ENCODE measurements at regions not wholly inside any gene's neighbourhood (a gene's known extent, or its start where the extent isn't known, plus 50 kb on each side); places are given as distances from the start of the nearest gene placed in this dataset.

- no peak for DNase-seq
- peaks cover 0 to 2% of the 10 kb centered on the region in 2 donors for H3K4me1 Mint-ChIP-seq (ENCODE audit: low read depth in 2 of 2)
- no peaks in the 10 kb centered on the region for H3K36me3 Mint-ChIP-seq (ENCODE audit: insufficient read depth)
- H3K27me3 Mint-ChIP-seq = peaks cover 32 to 49% of the 10 kb centered on the region in 2 donors
- H3K4me3 Mint-ChIP-seq = no peak overlapping the region
- no peak overlapping the region for H3K27ac Mint-ChIP-seq
- no peaks in the 10 kb centered on the region for H3K9me3 Mint-ChIP-seq
- no peak for ATAC-seq (replicated peaks)
These were observed 243.9 kb upstream of the UMPS start for GRCh38 chr3:124486324-124486723.

DNA sequence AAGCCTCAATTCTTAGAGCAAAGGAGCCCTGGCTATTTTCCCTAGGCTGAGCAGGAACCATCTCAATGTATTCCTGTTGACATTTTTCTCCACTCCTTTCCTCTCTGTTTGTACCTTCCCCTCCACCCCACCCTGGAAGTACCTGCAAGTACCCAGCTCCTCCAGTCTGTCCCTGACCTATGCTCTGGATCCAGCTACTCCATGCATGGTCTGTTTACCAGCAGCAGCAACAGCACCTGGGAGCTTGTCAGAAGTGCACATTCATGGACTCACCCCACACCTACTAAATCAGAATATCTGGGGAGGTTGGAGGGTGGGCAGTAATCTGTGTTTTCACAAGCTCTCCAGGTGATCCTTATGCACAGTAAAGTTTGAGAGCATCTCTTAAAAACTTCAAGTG lies 240.7 kb upstream of the UMPS start:
- Mint-ChIP-seq H3K27me3 (peaks cover 21 to 57% of the 10 kb centered on the region in 2 donors), H3K4me3 (no peak overlapping the region), H3K36me3 (ENCODE audit: insufficient read depth) (no peaks in the 10 kb centered on the region), H3K9me3 (no peaks in the 10 kb centered on the region), H3K4me1 (ENCODE audit: low read depth in 2 of 2) (peaks cover 0 to 2% of the 10 kb centered on the region in 2 donors), H3K27ac (no peak overlapping the region)
- ATAC-seq (replicated peaks) = no peak
- no peak for DNase-seq

DNA sequence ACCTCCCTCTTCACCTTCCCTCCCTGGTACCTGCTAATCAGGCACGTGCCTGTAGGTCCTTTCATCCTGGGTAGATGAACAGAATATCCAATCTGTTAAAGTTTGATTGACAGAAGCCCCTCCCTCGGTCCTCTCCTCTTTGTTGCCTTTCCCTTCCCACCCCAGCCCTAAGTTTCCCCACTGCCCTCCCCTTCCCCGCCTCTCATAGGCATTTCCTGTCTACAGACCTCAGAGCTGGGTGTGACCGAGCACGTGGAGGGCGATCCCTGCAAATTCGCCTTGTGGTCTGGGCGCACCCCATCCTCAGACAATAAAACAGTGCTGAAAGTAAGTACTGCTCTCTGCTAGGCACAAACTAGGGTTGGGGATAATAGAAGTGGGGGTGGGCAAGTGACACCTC lies 239.2 kb upstream of the UMPS start:
- Mint-ChIP-seq H3K4me1 (ENCODE audit: low read depth in 2 of 2) (peaks cover 0 to 2% of the 10 kb centered on the region in 2 donors), H3K4me3 (no peak overlapping the region), H3K9me3 (no peaks in the 10 kb centered on the region), H3K27me3 (peaks cover 14 to 47% of the 10 kb centered on the region in 2 donors), H3K27ac (no peak overlapping the region), H3K36me3 (ENCODE audit: insufficient read depth) (no peaks in the 10 kb centered on the region)
- DNase-seq (no peak), ATAC-seq (replicated peaks) (no peak)

DNA sequence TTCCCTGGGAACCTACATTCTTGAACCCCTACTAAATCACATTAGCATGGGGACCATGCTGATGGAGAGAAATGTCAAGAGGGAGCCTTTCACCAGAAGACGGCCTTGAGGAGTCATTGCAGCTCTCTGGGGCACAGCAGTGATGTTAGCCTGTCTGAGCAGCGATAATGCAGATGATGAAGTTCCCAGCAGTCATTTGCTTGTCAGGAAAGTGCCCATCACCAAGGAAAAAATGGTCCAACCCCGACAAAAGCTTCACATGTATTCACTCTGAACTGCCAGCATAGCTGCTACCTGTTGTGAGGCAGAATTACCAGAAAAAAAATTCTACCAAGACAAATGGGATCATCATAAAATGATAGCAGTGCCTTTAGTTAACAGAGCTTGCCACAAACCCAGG lies 238.4 kb upstream of the UMPS start:
- DNase-seq = no peak
- H3K36me3 Mint-ChIP-seq (ENCODE audit: insufficient read depth) = no peaks in the 10 kb centered on the region
- H3K4me3 Mint-ChIP-seq = no peak overlapping the region
- no peaks in the 10 kb centered on the region for H3K9me3 Mint-ChIP-seq
- no peak for ATAC-seq (replicated peaks)
- no peak overlapping the region for H3K27ac Mint-ChIP-seq
- peaks cover 14 to 47% of the 10 kb centered on the region in 2 donors for H3K27me3 Mint-ChIP-seq
- peaks cover 0 to 2% of the 10 kb centered on the region in 2 donors for H3K4me1 Mint-ChIP-seq (ENCODE audit: low read depth in 2 of 2)

DNA sequence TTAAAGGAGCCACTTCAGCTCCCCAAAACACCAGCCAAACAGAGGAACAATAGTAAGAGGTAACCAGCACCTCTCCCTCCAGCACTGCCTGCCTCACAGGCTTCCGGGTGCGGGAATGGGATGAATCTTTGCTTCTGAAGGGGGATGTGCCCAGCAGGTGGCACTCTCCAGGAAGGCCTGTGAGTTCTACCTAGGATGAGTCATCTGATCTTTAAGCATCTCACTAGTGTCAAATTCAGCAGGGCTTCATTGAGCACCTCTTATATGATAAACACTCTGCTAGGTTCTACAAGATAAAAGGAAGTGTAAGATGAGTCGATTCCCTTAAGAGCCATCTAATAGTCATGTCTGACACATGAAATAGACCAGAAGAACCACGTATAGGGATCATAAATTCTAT lies 237.4 kb upstream of the UMPS start:
- Mint-ChIP-seq H3K36me3 (ENCODE audit: insufficient read depth) (no peaks in the 10 kb centered on the region), H3K27me3 (peaks cover 14 to 47% of the 10 kb centered on the region in 2 donors), H3K27ac (no peak overlapping the region), H3K4me1 (ENCODE audit: low read depth in 2 of 2) (peaks cover 0 to 2% of the 10 kb centered on the region in 2 donors), H3K4me3 (no peak overlapping the region), H3K9me3 (no peaks in the 10 kb centered on the region)
- no peak for DNase-seq
- ATAC-seq (replicated peaks) = no peak

DNA sequence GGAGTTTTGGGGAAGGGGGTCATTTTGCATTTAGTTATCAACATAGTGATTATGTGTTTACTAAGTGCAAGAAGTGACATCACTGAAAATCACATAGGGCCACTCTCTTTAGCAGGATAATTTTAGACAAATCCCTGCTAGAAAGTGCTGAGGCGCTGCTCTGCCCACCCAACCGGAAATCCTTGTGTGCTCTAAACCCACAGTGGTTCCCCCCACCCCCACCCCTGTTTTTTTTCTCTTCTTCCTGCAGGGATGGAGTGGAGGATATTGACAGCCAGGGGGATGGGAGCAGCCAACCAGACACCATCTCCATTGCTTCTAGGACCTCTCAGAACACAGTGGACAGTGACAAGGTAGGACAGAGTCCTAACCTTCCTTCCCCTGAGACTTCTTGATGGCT lies 234.2 kb upstream of the UMPS start:
- DNase-seq (no peak), ATAC-seq (replicated peaks) (no peak)
- H3K9me3 Mint-ChIP-seq = no peaks in the 10 kb centered on the region
- H3K4me3 Mint-ChIP-seq = no peak overlapping the region
- H3K4me1 Mint-ChIP-seq (ENCODE audit: low read depth in 2 of 2) = no peaks in the 10 kb centered on the region
- no peak overlapping the region for H3K27ac Mint-ChIP-seq
- no peaks in the 10 kb centered on the region for H3K36me3 Mint-ChIP-seq (ENCODE audit: insufficient read depth)
- H3K27me3 Mint-ChIP-seq = peaks cover 17 to 40% of the 10 kb centered on the region in 2 donors

DNA sequence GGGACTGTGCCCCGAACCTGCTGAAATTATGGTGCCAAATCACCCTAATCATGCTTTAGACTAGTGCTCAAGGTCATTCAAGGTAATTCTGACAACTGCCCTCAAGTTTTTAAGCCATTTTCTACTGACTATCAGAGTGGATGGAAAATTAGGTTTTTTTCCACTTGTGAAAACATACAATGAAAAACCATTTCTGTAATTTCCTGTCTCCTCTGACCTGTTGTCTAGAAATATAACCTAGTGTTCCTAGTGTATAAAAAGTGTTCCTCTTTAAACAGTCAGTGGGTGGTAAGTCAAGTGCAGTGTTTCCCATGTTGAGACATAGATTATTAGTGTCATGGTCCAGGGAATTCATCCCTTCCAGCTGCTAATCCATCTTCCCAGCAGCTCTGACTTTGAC lies 232.8 kb upstream of the UMPS start:
- Mint-ChIP-seq H3K4me1 (ENCODE audit: low read depth in 2 of 2) (no peaks in the 10 kb centered on the region), H3K4me3 (no peak overlapping the region), H3K9me3 (no peaks in the 10 kb centered on the region), H3K27me3 (peaks cover 30 to 48% of the 10 kb centered on the region in 2 donors), H3K27ac (no peak overlapping the region), H3K36me3 (ENCODE audit: insufficient read depth) (no peaks in the 10 kb centered on the region)
- DNase-seq = no peak
- ATAC-seq (replicated peaks) = no peak

DNA sequence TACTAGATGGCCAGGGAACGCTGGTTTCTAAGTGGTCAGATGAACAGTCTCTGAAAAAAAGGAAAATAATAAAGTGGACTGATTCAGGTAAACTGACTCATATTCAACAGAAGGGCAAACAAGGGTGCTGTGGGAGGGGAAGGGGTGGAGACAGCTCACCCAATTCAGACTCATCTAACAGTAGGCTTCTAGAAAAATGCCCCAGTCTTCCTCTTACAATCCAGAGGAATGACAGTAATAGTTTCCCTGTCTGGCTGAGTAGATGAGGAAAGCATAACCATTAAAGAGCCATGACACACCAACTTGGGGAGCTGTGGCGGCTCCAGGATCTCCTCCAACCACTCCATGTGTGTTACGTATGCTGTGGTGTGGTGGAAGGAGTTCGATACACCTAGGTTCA lies 231.4 kb upstream of the UMPS start:
- H3K27me3 Mint-ChIP-seq = peaks cover 33 to 38% of the 10 kb centered on the region in 2 donors
- H3K9me3 Mint-ChIP-seq = no peaks in the 10 kb centered on the region
- H3K36me3 Mint-ChIP-seq (ENCODE audit: insufficient read depth) = no peaks in the 10 kb centered on the region
- DNase-seq = no peak
- ATAC-seq (replicated peaks) = no peak
- H3K27ac Mint-ChIP-seq = no peak overlapping the region
- H3K4me1 Mint-ChIP-seq (ENCODE audit: low read depth in 2 of 2) = no peaks in the 10 kb centered on the region
- no peak overlapping the region for H3K4me3 Mint-ChIP-seq

DNA sequence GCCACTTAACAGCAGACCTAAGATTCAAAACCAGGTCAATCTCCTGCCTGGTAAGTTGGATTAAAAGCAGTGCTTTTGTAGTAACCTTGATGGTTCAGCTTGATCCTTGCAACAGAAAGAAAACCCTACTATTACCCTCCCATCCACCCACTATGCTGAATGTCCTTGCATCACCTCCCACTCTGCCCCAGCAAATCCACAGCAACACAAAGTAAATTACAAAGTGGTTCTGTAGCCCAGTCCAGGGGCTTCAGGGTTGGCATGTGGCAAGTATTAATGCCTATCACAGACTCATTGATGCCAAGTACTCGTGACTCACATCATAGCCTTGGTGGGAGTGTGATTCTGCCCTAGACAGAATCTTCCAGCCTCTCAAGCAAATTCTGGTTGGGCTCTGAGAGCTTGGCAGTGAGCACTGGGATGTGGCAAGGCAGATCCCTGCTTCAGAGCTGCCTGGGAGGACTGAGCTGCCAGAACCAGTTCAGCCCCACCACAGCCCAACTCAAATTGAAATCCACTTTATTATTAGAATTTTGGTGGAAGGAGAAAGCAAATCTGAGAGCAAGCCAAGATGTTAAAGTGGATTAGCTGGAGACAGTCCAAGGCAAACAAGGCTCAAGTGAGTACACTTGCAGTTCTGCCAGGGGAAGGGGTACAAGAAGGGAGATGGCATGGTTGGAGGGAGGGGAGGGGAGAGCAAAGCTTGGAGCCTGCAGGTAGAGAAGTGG lies 225.8 kb upstream of the UMPS start:
- no peak overlapping the region for H3K27ac Mint-ChIP-seq
- ATAC-seq (replicated peaks) (no peak), DNase-seq (no peak)
- H3K4me1 Mint-ChIP-seq (ENCODE audit: low read depth in 2 of 2) = no peaks in the 10 kb centered on the region
- H3K9me3 Mint-ChIP-seq = no peaks in the 10 kb centered on the region
- no peaks in the 10 kb centered on the region for H3K36me3 Mint-ChIP-seq (ENCODE audit: insufficient read depth)
- no peak overlapping the region for H3K4me3 Mint-ChIP-seq
- H3K27me3 Mint-ChIP-seq = peaks cover 37 to 57% of the 10 kb centered on the region in 2 donors

DNA sequence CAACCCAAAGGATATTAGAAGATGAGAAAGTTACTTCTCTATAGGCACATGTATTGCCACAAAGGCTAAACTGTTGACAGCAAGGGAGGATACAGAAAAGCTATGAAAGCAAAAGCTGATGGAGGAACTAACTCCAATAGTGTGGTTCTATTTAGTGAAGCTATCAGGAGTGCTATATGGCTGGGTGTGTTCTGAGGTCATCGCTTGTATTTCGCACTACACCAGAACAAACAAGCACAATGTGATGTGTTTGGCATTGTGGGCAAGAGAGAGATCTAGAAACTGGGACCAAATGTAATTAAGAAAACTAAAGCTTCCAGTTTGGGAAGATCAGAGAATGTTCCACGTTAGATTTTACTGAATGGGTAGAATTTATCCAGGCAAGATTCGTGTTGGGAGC lies 220.4 kb upstream of the UMPS start:
- Mint-ChIP-seq H3K27me3 (peaks cover 40 to 60% of the 10 kb centered on the region in 2 donors), H3K4me3 (no peak overlapping the region), H3K9me3 (no peaks in the 10 kb centered on the region), H3K4me1 (ENCODE audit: low read depth in 2 of 2) (no peaks in the 10 kb centered on the region), H3K36me3 (ENCODE audit: insufficient read depth) (no peaks in the 10 kb centered on the region), H3K27ac (no peak overlapping the region)
- no peak for DNase-seq
- ATAC-seq (replicated peaks) = no peak

GRCh38 chr3:124510290-124510689 lies 220.0 kb upstream of the UMPS start:
- H3K4me1 Mint-ChIP-seq (ENCODE audit: low read depth in 2 of 2) = no peaks in the 10 kb centered on the region
- ATAC-seq (replicated peaks) (no peak), DNase-seq (no peak)
- no peak overlapping the region for H3K27ac Mint-ChIP-seq
- no peak overlapping the region for H3K4me3 Mint-ChIP-seq
- peaks cover 36 to 56% of the 10 kb centered on the region in 2 donors for H3K27me3 Mint-ChIP-seq
- no peaks in the 10 kb centered on the region for H3K9me3 Mint-ChIP-seq
- H3K36me3 Mint-ChIP-seq (ENCODE audit: insufficient read depth) = no peaks in the 10 kb centered on the region

DNA sequence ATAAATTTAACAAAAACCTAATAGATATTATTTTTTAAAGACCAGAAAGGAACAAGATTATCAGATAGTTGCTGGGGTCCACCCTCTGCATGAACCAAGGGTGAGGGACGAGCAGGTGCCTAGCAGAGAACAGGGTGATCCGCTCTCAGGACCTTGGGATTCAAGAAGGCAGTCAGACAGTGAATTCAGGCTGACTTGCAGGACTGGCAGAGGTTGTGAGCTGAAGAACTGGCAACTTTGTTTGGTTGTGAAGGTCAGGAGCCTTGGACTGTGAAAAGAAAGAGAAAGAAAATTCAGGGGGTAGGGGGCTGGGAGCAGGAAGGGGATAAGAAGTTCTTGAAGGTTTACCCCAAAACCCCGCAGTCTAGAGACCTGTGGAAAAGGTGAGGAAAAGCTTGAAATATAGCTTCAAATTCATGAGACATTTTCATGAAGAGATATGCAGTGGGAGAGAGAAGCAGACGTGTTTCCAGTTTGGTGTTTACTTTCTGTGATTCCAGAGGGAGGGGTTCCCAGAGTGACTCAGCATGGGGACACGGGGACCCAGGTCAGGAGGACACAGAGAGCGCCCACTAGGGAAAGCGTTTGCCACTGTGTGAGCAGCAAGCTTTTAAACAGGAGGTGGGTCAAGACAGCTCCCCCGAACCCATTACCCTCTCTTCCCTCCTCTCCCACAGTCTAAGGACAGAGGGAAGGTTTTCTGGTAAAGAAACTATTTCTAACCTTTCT lies 217.2 kb upstream of the UMPS start:
- no peak overlapping the region for H3K27ac Mint-ChIP-seq
- ATAC-seq (replicated peaks) (no peak), DNase-seq (no peak)
- H3K4me3 Mint-ChIP-seq = no peak overlapping the region
- peaks cover 49 to 58% of the 10 kb centered on the region in 2 donors for H3K27me3 Mint-ChIP-seq
- no peaks in the 10 kb centered on the region for H3K4me1 Mint-ChIP-seq (ENCODE audit: low read depth in 2 of 2)
- H3K36me3 Mint-ChIP-seq (ENCODE audit: insufficient read depth) = no peaks in the 10 kb centered on the region
- no peaks in the 10 kb centered on the region for H3K9me3 Mint-ChIP-seq

DNA sequence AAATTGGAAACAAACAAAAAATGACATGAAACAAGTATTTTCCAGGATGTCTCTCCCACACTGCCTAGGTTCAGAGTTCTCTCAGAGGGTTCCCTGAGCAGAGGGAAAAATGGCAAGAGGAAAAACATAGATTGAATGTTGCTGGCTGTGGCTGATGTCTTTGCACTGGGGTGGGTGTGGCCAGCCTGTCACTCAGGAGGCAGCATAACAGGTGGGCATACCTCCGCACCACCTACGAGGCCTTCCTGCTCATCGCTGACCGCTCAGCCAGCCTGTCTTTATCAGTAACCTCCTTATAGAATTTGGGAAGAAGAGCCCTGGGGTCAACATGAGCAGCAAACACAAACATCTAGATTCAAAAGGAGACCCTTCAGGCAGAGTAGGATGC lies 216.6 kb upstream of the UMPS start:
- no peaks in the 10 kb centered on the region for H3K9me3 Mint-ChIP-seq
- H3K27me3 Mint-ChIP-seq = peaks cover 53 to 56% of the 10 kb centered on the region in 2 donors
- ATAC-seq (replicated peaks) (no peak), DNase-seq (no peak)
- no peaks in the 10 kb centered on the region for H3K4me1 Mint-ChIP-seq (ENCODE audit: low read depth in 2 of 2)
- H3K4me3 Mint-ChIP-seq = no peak overlapping the region
- H3K36me3 Mint-ChIP-seq (ENCODE audit: insufficient read depth) = no peaks in the 10 kb centered on the region
- no peak overlapping the region for H3K27ac Mint-ChIP-seq

DNA sequence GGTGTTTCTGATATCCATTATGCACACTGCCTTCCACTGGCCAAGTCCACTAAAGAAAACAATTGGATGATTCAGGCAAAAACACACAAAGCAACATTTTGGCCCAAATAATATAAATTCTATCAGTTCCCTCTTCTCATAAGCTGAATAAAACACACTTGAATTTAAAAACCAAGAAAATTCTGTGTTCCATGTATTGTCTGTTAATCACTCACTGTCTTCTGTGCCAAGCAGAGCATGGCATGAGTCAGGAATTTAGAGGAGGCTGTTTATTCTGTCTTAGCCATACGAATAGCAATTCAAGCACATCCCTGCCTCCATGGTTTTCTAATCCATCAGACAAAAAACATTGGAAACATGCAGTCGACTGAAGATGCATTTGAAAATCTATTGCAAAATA lies 215.6 kb upstream of the UMPS start:
- H3K4me1 Mint-ChIP-seq (ENCODE audit: low read depth in 2 of 2) = no peaks in the 10 kb centered on the region
- no peaks in the 10 kb centered on the region for H3K36me3 Mint-ChIP-seq (ENCODE audit: insufficient read depth)
- H3K27ac Mint-ChIP-seq = no peak overlapping the region
- H3K27me3 Mint-ChIP-seq = peaks cover 61 to 64% of the 10 kb centered on the region in 2 donors
- no peak overlapping the region for H3K4me3 Mint-ChIP-seq
- H3K9me3 Mint-ChIP-seq = no peaks in the 10 kb centered on the region
- no peak for DNase-seq
- ATAC-seq (replicated peaks) = no peak
